Sigmoid colon (tissue), 6 donors: ENCODE measurements at regions not wholly inside any gene's neighbourhood (a gene's known extent, or its start where the extent isn't known, plus 50 kb on each side); places are given as distances from the start of the nearest gene placed in this dataset.
A peak's percentile ranks its signal among the peaks of the same experiment; 100 is the strongest.

ENCODE experiments used
- DNase-seq: peaks from one replicate; pipeline ENCODE4 v3.0.0-alpha.2; 2019
- H3K27ac ChIP-seq, 4 donors: fragments of 200-600 bp; sonication (generic); one replicate each; pipeline ENCODE4 v1.5.1; 2016 to 2019; ENCODE audit warnings: mild to moderate bottlenecking in 1 of 4
- H3K27me3 ChIP-seq, 3 donors: fragments of 200-600 bp; sonication (generic); one replicate each; pipeline ENCODE4 v1.5.1; 2019; ENCODE audit warnings: mild to moderate bottlenecking in 1 of 3
- H3K36me3 ChIP-seq, 4 donors: fragments of 200-600 bp; sonication (generic); one replicate each; pipeline ENCODE4 v1.5.1; 2016 to 2019
- H3K4me1 ChIP-seq, 4 donors: fragments of 200-600 bp; sonication (generic); one replicate each; pipeline ENCODE4 v1.5.1; 2017 to 2019
- H3K4me3 ChIP-seq, 4 donors: fragments of 200-600 bp; sonication (generic); one replicate each; pipeline ENCODE4 v1.5.1; 2017 to 2019; ENCODE audit warnings: mild to moderate bottlenecking in 2 of 4, moderate library complexity in 1 of 4
- H3K9me3 ChIP-seq, 4 donors: fragments of 200-600 bp in 3 of 4; sonication (generic) in 3 of 4; one replicate each; pipeline versions ENCODE4 v1.5.1 to v1.6.1; 2013 to 2019
- EP300 ChIP-seq, 4 donors: sonication (generic); formaldehyde crosslinking; IDR thresholded peaks; one replicate each; pipeline ENCODE4 v1.6.1; 2017; ENCODE audit warnings: antibody characterized with exemption in 4 of 4
- POLR2A ChIP-seq, 2 donors: fragments of 450-650 bp; IDR thresholded peaks; one replicate each; pipeline ENCODE4 v1.6.1; 2016; ENCODE audit warnings: antibody characterized with exemption in 2 of 2, mild to moderate bottlenecking in 2 of 2, moderate library complexity in 2 of 2
- POLR2AphosphoS5 ChIP-seq, 4 donors: sonication (generic); formaldehyde crosslinking; IDR thresholded peaks; one replicate each; pipeline ENCODE4 v1.6.1; 2017; ENCODE audit warnings: antibody characterized with exemption in 4 of 4
- WGBS, 2 donors: extraction: QIAGEN DNeasy Blood & Tissue Kit; methylation state at CpG; one replicate each; pipeline ENCODE4 v1.1.7; 2013; 5-methylcytosine and 5-hydroxymethylcytosine counted together
- intact Hi-C: fragments of 100-400 bp; cut with DNase I; formaldehyde crosslinking; loops from one replicate; pipeline ENCODE4 v1.15.1; 2023
- TF ChIP-seq, protein P1 (sequence below), 4 experiments: fragments of 450-650 bp in 3 of 4; fragments of 200-600 bp in 1 of 4; IDR thresholded peaks; one replicate each; pipeline ENCODE4 v1.5.1; 2016 to 2019; ENCODE audit warnings: antibody characterized with exemption in 4 of 4, mild to moderate bottlenecking in 3 of 4, moderate library complexity in 2 of 4
- donor health status: healthy with polysubstance abuse.
- donor health status: healthy.

DNA sequence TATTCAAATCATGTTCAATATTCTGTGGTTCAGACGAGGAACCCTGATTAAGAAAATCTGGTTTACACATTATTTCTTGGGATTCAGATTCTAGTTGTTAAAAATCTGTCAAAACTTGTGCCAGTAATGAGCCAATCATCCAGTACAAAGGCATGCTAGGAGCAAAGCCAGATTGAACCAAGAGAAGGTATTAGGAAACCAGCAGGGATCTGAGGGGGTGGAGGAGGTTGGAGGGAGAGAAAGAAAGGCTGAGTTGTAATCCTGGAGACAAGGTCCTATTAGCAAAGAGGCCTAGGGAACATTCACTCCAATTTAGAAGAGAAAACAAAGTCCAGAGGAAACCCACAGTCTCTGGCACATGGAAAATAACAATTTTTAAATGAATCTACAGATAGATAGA is 352.9 kb downstream of the LTN1 start:
- Histone ChIP-seq H3K27me3 (no peaks in the 10 kb centered on the region), H3K36me3 (no peaks in the 10 kb centered on the region), H3K4me1 (no peaks in the 10 kb centered on the region), H3K9me3 (no peaks in the 10 kb centered on the region), H3K4me3 (no peak overlapping the region), H3K27ac (no peak overlapping the region)
- intact Hi-C loops, result no loop called here
- DNase-seq, result no peak
- 88 to 89% methylated on average over 1 of the region's 1 CpG for whole genome bisulfite sequencing, 2 donors
- no peak for TF ChIP-seq POLR2AphosphoS5 (IDR thresholded peaks at IDR 0.05)
- no peak for TF ChIP-seq EP300 (IDR thresholded peaks at IDR 0.05)
- no peak for TF ChIP-seq POLR2A (IDR thresholded peaks at IDR 0.05)
- TF ChIP-seq, protein P1, sequence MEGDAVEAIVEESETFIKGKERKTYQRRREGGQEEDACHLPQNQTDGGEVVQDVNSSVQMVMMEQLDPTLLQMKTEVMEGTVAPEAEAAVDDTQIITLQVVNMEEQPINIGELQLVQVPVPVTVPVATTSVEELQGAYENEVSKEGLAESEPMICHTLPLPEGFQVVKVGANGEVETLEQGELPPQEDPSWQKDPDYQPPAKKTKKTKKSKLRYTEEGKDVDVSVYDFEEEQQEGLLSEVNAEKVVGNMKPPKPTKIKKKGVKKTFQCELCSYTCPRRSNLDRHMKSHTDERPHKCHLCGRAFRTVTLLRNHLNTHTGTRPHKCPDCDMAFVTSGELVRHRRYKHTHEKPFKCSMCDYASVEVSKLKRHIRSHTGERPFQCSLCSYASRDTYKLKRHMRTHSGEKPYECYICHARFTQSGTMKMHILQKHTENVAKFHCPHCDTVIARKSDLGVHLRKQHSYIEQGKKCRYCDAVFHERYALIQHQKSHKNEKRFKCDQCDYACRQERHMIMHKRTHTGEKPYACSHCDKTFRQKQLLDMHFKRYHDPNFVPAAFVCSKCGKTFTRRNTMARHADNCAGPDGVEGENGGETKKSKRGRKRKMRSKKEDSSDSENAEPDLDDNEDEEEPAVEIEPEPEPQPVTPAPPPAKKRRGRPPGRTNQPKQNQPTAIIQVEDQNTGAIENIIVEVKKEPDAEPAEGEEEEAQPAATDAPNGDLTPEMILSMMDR (IDR thresholded peaks at IDR 0.05), result no peak

DNA sequence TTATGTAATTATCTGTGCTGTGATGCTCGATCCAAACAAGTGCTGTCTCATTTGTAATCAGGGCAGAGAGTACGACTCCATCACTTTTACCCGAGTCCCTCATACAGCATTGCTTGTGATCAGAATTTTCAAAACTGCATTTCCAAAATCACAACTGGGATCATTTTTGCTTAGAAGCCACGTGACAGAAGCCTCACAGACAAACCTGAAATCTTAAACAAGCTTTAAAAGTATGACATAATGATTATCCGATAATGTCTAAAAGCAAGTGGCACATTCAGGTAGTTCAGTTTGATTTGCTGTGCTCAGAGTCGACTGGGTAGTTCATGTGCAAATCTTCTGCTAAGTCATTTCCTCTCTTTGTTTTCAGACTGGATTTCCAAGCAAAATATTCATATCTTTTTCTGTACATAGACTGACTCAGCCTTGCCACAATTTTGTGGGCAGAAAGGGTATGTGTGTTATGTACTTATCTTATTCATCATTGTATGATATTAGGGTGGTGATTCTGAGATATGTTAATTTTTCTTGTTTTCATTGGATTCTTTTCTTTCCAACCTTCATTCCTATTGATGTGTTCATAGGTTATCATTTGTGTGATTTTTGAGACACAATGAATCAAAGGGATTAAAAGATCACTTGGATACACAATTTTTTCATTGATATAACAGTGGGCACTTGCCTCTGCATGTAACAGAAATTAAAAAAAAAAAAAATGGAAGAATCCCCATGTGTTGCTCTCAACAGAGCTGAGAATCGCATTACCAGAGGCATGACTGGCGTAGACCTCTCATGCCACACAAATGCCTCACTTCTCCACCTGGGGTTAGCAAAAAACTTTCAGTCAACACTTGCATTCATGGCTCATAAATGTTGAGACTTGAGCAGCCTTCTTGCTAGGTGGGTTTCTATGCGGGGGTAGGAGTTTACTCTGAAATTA is 355.7 kb downstream of the LTN1 start:
- H3K9me3 ChIP-seq, result no peaks in the 10 kb centered on the region
- H3K4me3 ChIP-seq, result no peak overlapping the region
- peaks cover 0 to 13% (median 6%) of the 10 kb centered on the region in 4 donors for H3K4me1 ChIP-seq
- no peaks in the 10 kb centered on the region for H3K27me3 ChIP-seq
- no peaks in the 10 kb centered on the region for H3K36me3 ChIP-seq
- no peak for TF ChIP-seq POLR2AphosphoS5 (IDR thresholded peaks at IDR 0.05)
- TF ChIP-seq, protein P1 (IDR thresholded peaks at IDR 0.05), result no peak
- no peak for TF ChIP-seq EP300 (IDR thresholded peaks at IDR 0.05)
- TF ChIP-seq POLR2A (IDR thresholded peaks at IDR 0.05), result no peak
- H3K27ac ChIP-seq, result no peak overlapping the region
- intact Hi-C loops, result no loop called here
- 75 to 81% methylated on average over 9 of the region's 9 CpGs for WGBS, 2 donors
- no peak for DNase-seq

DNA sequence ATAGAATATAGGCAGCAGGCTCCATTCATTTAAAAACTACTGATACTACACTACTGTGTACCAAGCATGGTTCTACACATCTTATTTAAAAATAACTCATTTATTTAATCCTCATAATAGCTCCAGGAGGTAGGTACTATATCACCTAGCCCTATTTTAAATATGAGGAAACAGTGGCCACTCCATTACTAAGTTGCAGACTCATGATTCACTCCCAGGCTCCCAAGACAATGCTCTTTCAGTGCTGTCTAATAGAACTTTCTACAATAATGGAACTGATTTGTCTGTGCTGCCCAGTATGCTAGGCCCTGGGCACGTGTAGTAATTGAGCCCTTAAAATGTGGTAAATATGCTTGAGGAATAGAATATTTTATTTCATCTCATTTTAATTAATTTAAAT is 357.1 kb downstream of the LTN1 start:
- intact Hi-C loops, result no loop called here
- no peaks in the 10 kb centered on the region for H3K27me3 ChIP-seq
- no peak for DNase-seq
- H3K4me3 ChIP-seq, result no peak overlapping the region
- H3K4me1 ChIP-seq, result peaks cover 0 to 13% (median 6%) of the 10 kb centered on the region in 4 donors
- peak overlapping the region in 1 of 4 donors; percentile 79 for H3K27ac ChIP-seq
- no peak for TF ChIP-seq POLR2AphosphoS5 (IDR thresholded peaks at IDR 0.05)
- TF ChIP-seq, protein P1 (IDR thresholded peaks at IDR 0.05), result no peak
- TF ChIP-seq POLR2A (IDR thresholded peaks at IDR 0.05), result no peak
- no peak for TF ChIP-seq EP300 (IDR thresholded peaks at IDR 0.05)
- WGBS, 2 donors, result 80 to 88% methylated on average over 1 of the region's 1 CpG
- H3K36me3 ChIP-seq, result no peaks in the 10 kb centered on the region
- H3K9me3 ChIP-seq, result no peaks in the 10 kb centered on the region

DNA sequence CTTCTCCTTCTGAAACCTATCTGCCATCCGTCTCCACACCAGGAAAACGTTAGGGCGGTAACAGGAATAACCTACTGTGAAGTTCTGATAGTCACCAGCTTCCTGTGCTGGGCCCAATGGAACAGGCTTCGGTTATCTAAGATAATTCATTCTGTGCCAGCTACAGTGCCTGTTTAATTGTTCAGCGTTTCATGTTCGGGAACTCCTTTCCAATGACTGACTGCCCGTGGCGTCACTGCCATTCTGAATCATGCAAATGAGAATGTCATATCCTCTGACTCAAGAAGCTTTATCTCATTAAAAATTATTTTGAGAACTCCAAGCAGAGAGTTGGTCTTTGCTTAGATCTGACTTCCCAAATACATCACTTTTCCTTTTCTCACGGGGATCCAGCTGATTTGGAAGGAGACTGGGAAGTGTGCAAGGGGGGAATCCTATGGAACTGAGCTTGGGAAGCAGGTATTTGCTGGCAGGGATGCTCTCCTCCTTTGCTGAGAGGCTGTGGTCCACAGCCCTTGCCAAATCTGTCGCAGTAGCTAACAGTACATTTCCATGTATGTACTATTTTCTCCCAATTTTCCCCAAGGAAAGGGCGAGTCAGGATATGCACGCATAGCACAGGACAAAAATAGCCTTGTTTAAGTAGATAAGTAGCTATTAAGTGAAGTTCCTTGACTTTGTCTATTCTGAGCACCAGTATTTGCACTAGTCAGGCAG is 358.7 kb downstream of the LTN1 start:
- Histone ChIP-seq H3K4me1 (peaks cover 0 to 13% (median 6%) of the 10 kb centered on the region in 4 donors), H3K27ac (peak overlapping the region in 2 of 4 donors; percentile 36 to 79), H3K4me3 (no peak overlapping the region), H3K27me3 (no peaks in the 10 kb centered on the region), H3K36me3 (no peaks in the 10 kb centered on the region), H3K9me3 (no peaks in the 10 kb centered on the region)
- TF ChIP-seq, protein P1 (IDR thresholded peaks at IDR 0.05), result no peak
- TF ChIP-seq POLR2AphosphoS5 (IDR thresholded peaks at IDR 0.05) (peak in 3 of 4 donors; percentile 17 to 25 (median 24)), EP300 (IDR thresholded peaks at IDR 0.05) (peak in 1 of 4 donors; percentile 48)
- intact Hi-C loops, result no loop called here
- DNase-seq, result no peak
- 66 to 87% methylated on average over 12 of the region's 12 CpGs for WGBS, 2 donors
